ENCODE measurements at regions not wholly inside any gene's neighbourhood (a gene's known extent, or its start where the extent isn't known, plus 50 kb on each side); places are given as distances from the start of the nearest gene placed in this dataset.

- no peak for TF ChIP-seq NRF1 (IDR thresholded peaks at IDR 0.05; ENCODE audit: low read depth, low read length)
- TF ChIP-seq SP1 (IDR thresholded peaks at IDR 0.05; ENCODE audit: low read depth, low read length), result no peak
- TF ChIP-seq GTF2F1 (IDR thresholded peaks at IDR 0.05; ENCODE audit: borderline replicate concordance, low read depth, low read length), result no peak
- no peak for TF ChIP-seq RXRA (IDR thresholded peaks at IDR 0.05; ENCODE audit: insufficient read depth, low read depth, low read length)
- no peak for TF ChIP-seq CTCF (IDR thresholded peaks at IDR 0.05; ENCODE audit: control extremely low read depth in 1 of 3, insufficient read depth in 1 of 3, low read depth in 1 of 3, low read length in 3 of 3)
- TF ChIP-seq ASH2L (IDR thresholded peaks at IDR 0.05; ENCODE audit: low read length), result no peak
- TF ChIP-seq POLR2A (IDR thresholded peaks at IDR 0.05; ENCODE audit: control extremely low read depth in 1 of 2, low read depth in 2 of 2, low read length in 2 of 2), result no peak
- TF ChIP-seq EGR1 (IDR thresholded peaks at IDR 0.05; ENCODE audit: borderline replicate concordance, low read depth, low read length), result no peak
- no peak for TF ChIP-seq EP300 (IDR thresholded peaks at IDR 0.05; ENCODE audit: borderline replicate concordance in 1 of 2, low read depth in 2 of 2, low read length in 2 of 2)
- no peak for TF ChIP-seq BACH1 (IDR thresholded peaks at IDR 0.05; ENCODE audit: low read length)
These were observed 135.4 kb upstream of the FMN2 start for GRCh38 chr1:239956263-239956662.

All from H1 (cell line).